Spleen (tissue), 11 donors: ENCODE measurements at regions not wholly inside any gene's neighbourhood (a gene's known extent, or its start where the extent isn't known, plus 50 kb on each side); places are given as distances from the start of the nearest gene placed in this dataset.

Source experiments
- DNase-seq: peaks from one replicate; pipeline ENCODE4 v3.0.0-alpha.2; 2020
- H3K27ac ChIP-seq, 8 donors: fragments of 200-600 bp; sonication (generic) in 7 of 8; 1 replicate in 4 of 8; 2 replicates in 4 of 8; pipeline versions ENCODE4 v1.5.0 to v1.8.0; 2016 to 2021; ENCODE audit warnings: inconsistent platforms in 4 of 8, mild to moderate bottlenecking in 4 of 8, moderate library complexity in 1 of 8
- H3K27me3 ChIP-seq, 7 donors: fragments of 200-600 bp; sonication (generic) in 6 of 7; replicated peaks in 1 of 7; 1 replicate in 4 of 7; 2 replicates in 3 of 7; pipeline versions ENCODE4 v1.5.0 to v1.8.0; 2016 to 2021; ENCODE audit warnings: inconsistent platforms in 3 of 7, mild to moderate bottlenecking in 1 of 7
- H3K36me3 ChIP-seq, 6 donors: fragments of 200-600 bp; sonication (generic) in 5 of 6; 1 replicate in 4 of 6; 2 replicates in 2 of 6; pipeline versions ENCODE4 v1.5.0 to v1.8.0; 2016 to 2021; ENCODE audit warnings: inconsistent platforms in 2 of 6
- H3K4me1 ChIP-seq, 6 donors: fragments of 200-600 bp; sonication (generic) in 5 of 6; 1 replicate in 3 of 6; 2 replicates in 3 of 6; pipeline versions ENCODE4 v1.5.0 to v1.8.0; 2016 to 2021; ENCODE audit warnings: inconsistent platforms in 3 of 6
- H3K4me3 ChIP-seq, 8 donors: fragments of 200-600 bp; sonication (generic) in 7 of 8; 1 replicate in 4 of 8; 2 replicates in 4 of 8; pipeline versions ENCODE4 v1.5.0 to v1.8.0; 2016 to 2021; ENCODE audit warnings: inconsistent platforms in 4 of 8, mild to moderate bottlenecking in 4 of 8, moderate library complexity in 2 of 8
- H3K9me3 ChIP-seq, 8 donors: fragments of 200-600 bp; sonication (generic) in 7 of 8; 1 replicate in 4 of 8; 2 replicates in 4 of 8; pipeline versions ENCODE4 v1.5.0 to v1.8.0; 2016 to 2021; ENCODE audit warnings: inconsistent platforms in 4 of 8
- POLR2A ChIP-seq, 3 donors: fragments of 450-650 bp; IDR thresholded peaks; one replicate each; pipeline ENCODE4 v1.5.1; 2017; ENCODE audit warnings: antibody characterized with exemption in 3 of 3, mild to moderate bottlenecking in 1 of 3
- POLR2AphosphoS5 ChIP-seq, 3 donors: sonication (generic); formaldehyde crosslinking; IDR thresholded peaks; one replicate each; pipeline ENCODE4 v1.5.1; 2017; ENCODE audit warnings: antibody characterized with exemption in 3 of 3
- WGBS, 5 donors: extraction: QIAGEN DNeasy Blood & Tissue Kit in 3 of 5; methylation state at CpG; one replicate each; pipeline versions ENCODE4 v1.1.5 to v1.1.7; 2013 to 2018; 5-methylcytosine and 5-hydroxymethylcytosine counted together
- intact Hi-C: fragments of 100-400 bp; cut with DNase I; formaldehyde crosslinking; loops from one replicate; pipeline ENCODE4 v1.15.0; 2023; ENCODE audit warnings: low total_unique reads
- TF ChIP-seq, protein P1 (sequence below), 11 experiments: fragments of 200-600 bp in 7 of 11; fragments of 450-650 bp in 4 of 11; sonication (generic) in 4 of 11; IDR thresholded peaks in 8 of 11; conservative IDR thresholded peaks in 3 of 11; 1 replicate in 7 of 11; 2 replicates in 4 of 11; pipeline versions ENCODE4 v1.4.0 to v1.8.0; 2016 to 2021; ENCODE audit warnings: antibody characterized with exemption in 11 of 11, inconsistent platforms in 4 of 11, mild to moderate bottlenecking in 1 of 11
- donor health status: healthy with polysubstance abuse.
- donor health status: DM: no; HTN: no; CAD: no; lungs with moderate emphysema.
- donor health status: DM: no; HTN: no; CAD: no.
- donor health status: Bipolar disorder and iron deficiency.
- donor health status: healthy.
- donor health status: DM: no; HTN: no; CAD: no.
- donor health status: DM: yes; HTN: yes; CAD: no.

DNA sequence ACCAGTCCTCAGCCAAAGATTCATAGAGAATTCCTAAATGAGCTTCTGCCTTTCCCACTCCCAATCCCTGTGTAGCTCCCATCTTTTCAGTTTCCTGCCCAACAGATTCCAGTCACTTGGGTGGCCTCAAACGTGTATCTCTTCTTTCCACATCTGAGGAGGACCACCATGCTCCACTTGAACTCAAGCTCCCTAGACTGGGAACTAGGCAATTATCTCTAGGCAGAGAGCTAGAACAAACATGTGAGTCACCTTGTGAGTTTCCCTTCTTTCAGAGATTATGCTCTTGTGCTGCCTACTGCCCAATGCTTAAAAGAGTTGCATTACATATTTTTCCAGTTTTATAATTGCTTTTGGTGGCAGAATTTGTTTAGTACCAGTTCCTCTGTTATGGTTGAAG lies 178.0 kb downstream of the MDFIC start:
- TF ChIP-seq, protein P1, sequence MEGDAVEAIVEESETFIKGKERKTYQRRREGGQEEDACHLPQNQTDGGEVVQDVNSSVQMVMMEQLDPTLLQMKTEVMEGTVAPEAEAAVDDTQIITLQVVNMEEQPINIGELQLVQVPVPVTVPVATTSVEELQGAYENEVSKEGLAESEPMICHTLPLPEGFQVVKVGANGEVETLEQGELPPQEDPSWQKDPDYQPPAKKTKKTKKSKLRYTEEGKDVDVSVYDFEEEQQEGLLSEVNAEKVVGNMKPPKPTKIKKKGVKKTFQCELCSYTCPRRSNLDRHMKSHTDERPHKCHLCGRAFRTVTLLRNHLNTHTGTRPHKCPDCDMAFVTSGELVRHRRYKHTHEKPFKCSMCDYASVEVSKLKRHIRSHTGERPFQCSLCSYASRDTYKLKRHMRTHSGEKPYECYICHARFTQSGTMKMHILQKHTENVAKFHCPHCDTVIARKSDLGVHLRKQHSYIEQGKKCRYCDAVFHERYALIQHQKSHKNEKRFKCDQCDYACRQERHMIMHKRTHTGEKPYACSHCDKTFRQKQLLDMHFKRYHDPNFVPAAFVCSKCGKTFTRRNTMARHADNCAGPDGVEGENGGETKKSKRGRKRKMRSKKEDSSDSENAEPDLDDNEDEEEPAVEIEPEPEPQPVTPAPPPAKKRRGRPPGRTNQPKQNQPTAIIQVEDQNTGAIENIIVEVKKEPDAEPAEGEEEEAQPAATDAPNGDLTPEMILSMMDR (IDR thresholded peaks at IDR 0.05 in 8 of 11, conservative IDR thresholded peaks at IDR 0.05 in 3 of 11): no peak
- no peak for TF ChIP-seq POLR2AphosphoS5 (IDR thresholded peaks at IDR 0.05)
- no peak for TF ChIP-seq POLR2A (IDR thresholded peaks at IDR 0.05)

DNA sequence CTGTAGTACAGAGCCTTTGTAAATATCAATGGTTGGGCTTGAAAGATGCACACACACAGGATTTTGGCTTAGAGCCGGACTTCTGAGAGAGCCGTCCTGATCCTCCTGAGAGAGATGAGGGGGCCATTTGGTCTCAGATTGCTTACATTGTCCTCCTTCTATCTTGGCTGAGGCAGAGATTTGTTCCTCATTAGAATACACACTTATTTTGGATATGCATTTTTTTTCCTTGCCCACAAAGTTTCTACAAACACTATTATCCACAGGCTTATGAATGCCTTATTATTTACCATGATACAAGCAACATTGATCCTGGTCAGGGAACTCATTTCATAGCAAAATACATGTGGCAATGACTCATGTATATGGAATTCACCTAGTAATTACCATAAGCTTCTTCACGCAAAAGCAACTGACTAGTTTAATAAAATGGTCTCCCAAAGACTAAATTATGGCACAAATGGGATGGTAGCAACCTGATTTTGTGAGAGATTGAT lies 175.3 kb downstream of the MDFIC start:
- Histone ChIP-seq H3K9me3 (no peaks in the 10 kb centered on the region), H3K27me3 (no peaks in the 10 kb centered on the region), H3K4me3 (no peak overlapping the region), H3K4me1 (no peaks in the 10 kb centered on the region), H3K27ac (no peak overlapping the region), H3K36me3 (no peaks in the 10 kb centered on the region)
- no peak for TF ChIP-seq POLR2A (IDR thresholded peaks at IDR 0.05)
- DNase-seq: no peak
- 77 to 93% (median 85%) methylated on average over 3 of the region's 3 CpGs for WGBS, 5 donors
- intact Hi-C loops: no loop called here

More for the DNA sequence above, 178.0 kb downstream of the MDFIC start:
- no peak overlapping the region for H3K27ac ChIP-seq
- no peaks in the 10 kb centered on the region for H3K9me3 ChIP-seq
- no peaks in the 10 kb centered on the region for H3K36me3 ChIP-seq
- no peak for DNase-seq
- H3K4me1 ChIP-seq: no peaks in the 10 kb centered on the region
- H3K4me3 ChIP-seq: no peak overlapping the region
- WGBS, 5 donors: 42 to 77% (median 60%) methylated on average over 1 of the region's 1 CpG
- intact Hi-C loops: no loop called here
- H3K27me3 ChIP-seq: no peaks in the 10 kb centered on the region

DNA sequence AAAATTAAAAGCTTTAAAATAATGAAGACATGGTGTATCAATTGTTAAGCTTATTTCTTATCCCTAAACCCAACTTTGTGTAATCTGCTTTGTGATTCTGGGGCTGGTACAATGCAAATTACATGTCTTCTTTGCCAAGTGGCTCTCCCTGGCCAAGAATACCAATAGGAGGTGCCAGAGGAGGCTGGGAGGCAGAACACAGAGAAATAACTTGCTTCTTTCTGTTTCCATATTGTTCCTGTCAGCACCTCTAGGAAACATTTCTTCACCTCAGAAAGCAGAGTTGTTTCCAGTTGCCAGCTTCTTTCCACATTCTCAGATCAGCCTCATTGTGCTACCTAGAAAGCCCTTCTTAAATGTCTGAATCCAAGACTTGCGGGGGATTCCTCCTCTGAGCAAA lies 174.4 kb downstream of the MDFIC start:
- no peak for DNase-seq
- Histone ChIP-seq H3K36me3 (no peaks in the 10 kb centered on the region), H3K4me3 (no peak overlapping the region), H3K9me3 (no peaks in the 10 kb centered on the region), H3K27ac (no peak overlapping the region), H3K4me1 (no peaks in the 10 kb centered on the region), H3K27me3 (no peaks in the 10 kb centered on the region)
- TF ChIP-seq POLR2AphosphoS5 (IDR thresholded peaks at IDR 0.05): no peak
- TF ChIP-seq, protein P1 (IDR thresholded peaks at IDR 0.05 in 8 of 11, conservative IDR thresholded peaks at IDR 0.05 in 3 of 11): no peak
- TF ChIP-seq POLR2A (IDR thresholded peaks at IDR 0.05): no peak
- intact Hi-C loops: no loop called here
- 89 to 100% (median 96%) methylated on average over 1 of the region's 1 CpG for WGBS, 5 donors

DNA sequence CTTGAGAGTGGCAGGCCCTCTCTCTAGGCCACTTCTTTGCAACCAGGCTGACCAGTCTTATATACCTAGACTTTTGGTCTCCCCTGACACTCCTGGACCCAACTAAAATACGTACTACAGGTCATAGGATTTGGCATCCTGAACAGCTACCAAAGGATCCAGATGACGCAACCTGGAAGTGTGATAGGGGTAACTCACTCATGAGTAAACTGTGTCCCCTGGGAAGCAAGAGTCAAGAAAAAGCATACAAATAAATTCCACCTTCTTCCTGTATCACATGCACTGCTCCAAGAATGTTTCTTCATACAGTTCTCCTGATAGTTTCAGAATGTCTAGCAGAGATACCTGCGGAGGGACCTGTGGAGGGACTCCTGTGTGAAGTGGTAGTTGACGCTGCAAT lies 172.3 kb downstream of the MDFIC start:
- no peak overlapping the region for H3K4me3 ChIP-seq
- no peaks in the 10 kb centered on the region for H3K4me1 ChIP-seq
- intact Hi-C loops: no loop called here
- H3K27me3 ChIP-seq: no peaks in the 10 kb centered on the region
- no peaks in the 10 kb centered on the region for H3K9me3 ChIP-seq
- no peak for DNase-seq
- TF ChIP-seq POLR2AphosphoS5 (IDR thresholded peaks at IDR 0.05) (no peak), POLR2A (IDR thresholded peaks at IDR 0.05) (no peak)
- TF ChIP-seq, protein P1 (IDR thresholded peaks at IDR 0.05 in 8 of 11, conservative IDR thresholded peaks at IDR 0.05 in 3 of 11): no peak
- H3K36me3 ChIP-seq: no peaks in the 10 kb centered on the region
- no peak overlapping the region for H3K27ac ChIP-seq
- 85 to 95% (median 94%) methylated on average over 4 of the region's 4 CpGs for WGBS, 5 donors

DNA sequence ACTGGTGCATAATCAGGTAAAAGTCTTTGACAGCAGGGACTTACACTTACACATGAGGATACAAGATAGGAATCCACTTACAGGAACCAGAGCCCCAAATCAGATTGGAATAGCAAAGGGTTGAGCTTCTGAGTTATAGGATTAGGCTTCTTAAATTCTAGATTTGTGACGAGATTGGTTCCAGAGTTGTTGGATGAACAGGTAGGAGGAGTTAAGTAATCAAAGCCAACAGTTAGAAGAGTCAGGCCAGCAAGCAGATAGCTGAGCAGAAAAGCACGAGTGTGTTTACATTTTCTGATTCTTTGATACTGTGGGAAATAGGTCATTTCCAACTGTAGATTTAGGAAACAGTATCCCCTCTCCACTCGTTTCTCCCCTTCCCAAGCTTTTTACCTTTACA lies 167.0 kb downstream of the MDFIC start:
- DNase-seq: no peak
- TF ChIP-seq, protein P1 (IDR thresholded peaks at IDR 0.05 in 8 of 11, conservative IDR thresholded peaks at IDR 0.05 in 3 of 11): no peak
- TF ChIP-seq POLR2A (IDR thresholded peaks at IDR 0.05): no peak
- no peak for TF ChIP-seq POLR2AphosphoS5 (IDR thresholded peaks at IDR 0.05)
- 76 to 82% (median 79%) methylated on average over 3 of the region's 3 CpGs for WGBS, 5 donors

More for the DNA sequence above, 167.0 kb downstream of the MDFIC start:
- H3K27me3 ChIP-seq: no peaks in the 10 kb centered on the region
- intact Hi-C loops: no loop called here
- H3K27ac ChIP-seq: no peak overlapping the region
- H3K9me3 ChIP-seq: no peaks in the 10 kb centered on the region
- no peak overlapping the region for H3K4me3 ChIP-seq
- peaks cover 0 to 5% (median 0%) of the 10 kb centered on the region in 6 donors for H3K4me1 ChIP-seq
- no peaks in the 10 kb centered on the region for H3K36me3 ChIP-seq
